Esophagus squamous epithelium (tissue), 4 donors: ENCODE measurements at regions not wholly inside any gene's neighbourhood (a gene's known extent, or its start where the extent isn't known, plus 50 kb on each side); places are given as distances from the start of the nearest gene placed in this dataset.
A peak's percentile ranks its signal among the peaks of the same experiment; 100 is the strongest.

Source experiments
- CTCF ChIP-seq, 6 experiments: fragments of 450-650 bp in 4 of 6; fragments of 200-600 bp in 2 of 6; sonication (generic) in 2 of 6; IDR thresholded peaks; one replicate each; pipeline ENCODE4 v1.5.1; 2016 to 2019; ENCODE audit warnings: antibody characterized with exemption in 6 of 6, mild to moderate bottlenecking in 4 of 6, moderate library complexity in 4 of 6
- POLR2A ChIP-seq, 4 donors: fragments of 450-650 bp; IDR thresholded peaks; one replicate each; pipeline ENCODE4 v1.6.1; 2017; ENCODE audit warnings: antibody characterized with exemption in 4 of 4, mild to moderate bottlenecking in 4 of 4, moderate library complexity in 3 of 4

- TF ChIP-seq CTCF (IDR thresholded peaks at IDR 0.05) = peak in 1 of 6 experiments; percentile 44
- no peak for TF ChIP-seq POLR2A (IDR thresholded peaks at IDR 0.05)
Measured at GRCh38 chr18:78448106-78448505, 531.5 kb upstream of the SALL3 start.
